C4-2B (cell line): ENCODE measurements at regions not wholly inside any gene's neighbourhood (a gene's known extent, or its start where the extent isn't known, plus 50 kb on each side); places are given as distances from the start of the nearest gene placed in this dataset.

Experiments
- ZFX ChIP-seq: fragments of 450-650 bp; IDR thresholded peaks from 2 replicates; pipeline ENCODE4 v1.6.1; 2017
- TF ChIP-seq, protein P1 (sequence below): fragments of 450-650 bp; conservative IDR thresholded peaks from 2 replicates; pipeline ENCODE4 v1.5.1; 2017; ENCODE audit warnings: mild to moderate bottlenecking

DNA sequence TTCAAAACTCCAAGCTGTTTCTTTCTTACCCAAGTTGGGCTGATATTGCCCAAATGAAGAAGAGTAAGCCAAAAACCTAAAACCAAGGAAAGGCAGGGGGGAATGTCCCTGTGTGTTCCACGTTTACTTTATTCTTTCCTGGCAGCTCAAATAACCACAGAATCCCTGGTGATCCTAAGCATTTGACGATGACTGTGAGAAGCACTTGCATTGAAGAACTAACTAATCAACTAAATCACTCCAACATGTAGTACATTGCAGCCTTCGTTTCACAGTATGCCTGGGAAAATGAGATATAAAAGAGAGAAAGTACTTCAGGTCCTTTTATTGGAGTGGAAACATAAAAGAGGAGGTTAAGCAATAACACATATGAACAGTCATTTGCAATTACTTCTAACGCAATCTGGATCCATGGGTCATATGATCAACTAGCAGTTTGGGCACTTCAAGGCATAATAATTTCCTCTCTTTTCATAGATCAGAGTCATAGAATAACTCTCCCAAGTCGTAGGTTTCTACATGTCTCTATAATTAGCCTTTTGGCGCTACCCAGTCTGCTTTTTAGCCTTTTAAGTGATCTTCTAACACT is 338.4 kb downstream of the TMEM167A start:
- TF ChIP-seq, protein P1, sequence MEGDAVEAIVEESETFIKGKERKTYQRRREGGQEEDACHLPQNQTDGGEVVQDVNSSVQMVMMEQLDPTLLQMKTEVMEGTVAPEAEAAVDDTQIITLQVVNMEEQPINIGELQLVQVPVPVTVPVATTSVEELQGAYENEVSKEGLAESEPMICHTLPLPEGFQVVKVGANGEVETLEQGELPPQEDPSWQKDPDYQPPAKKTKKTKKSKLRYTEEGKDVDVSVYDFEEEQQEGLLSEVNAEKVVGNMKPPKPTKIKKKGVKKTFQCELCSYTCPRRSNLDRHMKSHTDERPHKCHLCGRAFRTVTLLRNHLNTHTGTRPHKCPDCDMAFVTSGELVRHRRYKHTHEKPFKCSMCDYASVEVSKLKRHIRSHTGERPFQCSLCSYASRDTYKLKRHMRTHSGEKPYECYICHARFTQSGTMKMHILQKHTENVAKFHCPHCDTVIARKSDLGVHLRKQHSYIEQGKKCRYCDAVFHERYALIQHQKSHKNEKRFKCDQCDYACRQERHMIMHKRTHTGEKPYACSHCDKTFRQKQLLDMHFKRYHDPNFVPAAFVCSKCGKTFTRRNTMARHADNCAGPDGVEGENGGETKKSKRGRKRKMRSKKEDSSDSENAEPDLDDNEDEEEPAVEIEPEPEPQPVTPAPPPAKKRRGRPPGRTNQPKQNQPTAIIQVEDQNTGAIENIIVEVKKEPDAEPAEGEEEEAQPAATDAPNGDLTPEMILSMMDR: no peak
- no peak for TF ChIP-seq ZFX
